ENCODE measurements at regions not wholly inside any gene's neighbourhood (a gene's known extent, or its start where the extent isn't known, plus 50 kb on each side); places are given as distances from the start of the nearest gene placed in this dataset.

DNA sequence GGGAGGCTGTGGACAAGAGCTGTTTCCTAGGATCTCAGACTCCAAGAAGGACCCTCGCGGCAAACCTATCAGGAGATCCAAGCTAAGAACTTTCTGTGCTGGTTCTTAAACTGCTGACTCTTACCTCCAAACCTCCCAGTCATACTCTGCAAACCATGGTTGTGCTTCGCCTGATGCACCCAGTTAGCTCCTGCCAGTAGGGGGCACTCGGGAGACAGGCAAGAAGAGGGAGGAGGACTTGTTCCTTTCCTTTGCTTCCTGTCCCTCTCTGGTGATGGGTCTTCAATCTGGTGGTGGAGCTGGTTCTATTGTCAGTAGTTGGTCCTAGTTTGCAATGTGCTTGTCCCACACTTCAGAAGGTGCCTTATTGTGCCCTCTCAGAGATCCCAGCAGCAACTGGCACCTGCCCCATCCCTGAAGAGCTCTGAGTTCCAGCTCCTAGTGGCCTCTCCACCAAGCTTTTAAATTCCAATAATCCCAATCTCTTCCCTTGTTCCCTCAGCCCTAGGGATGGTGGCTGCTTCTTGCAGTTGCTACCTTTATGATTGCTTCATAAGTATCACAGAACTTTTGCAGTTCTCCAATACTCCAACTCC, 113.5 kb upstream of the RPL38 start:
- no peak for DNase-seq

DNA sequence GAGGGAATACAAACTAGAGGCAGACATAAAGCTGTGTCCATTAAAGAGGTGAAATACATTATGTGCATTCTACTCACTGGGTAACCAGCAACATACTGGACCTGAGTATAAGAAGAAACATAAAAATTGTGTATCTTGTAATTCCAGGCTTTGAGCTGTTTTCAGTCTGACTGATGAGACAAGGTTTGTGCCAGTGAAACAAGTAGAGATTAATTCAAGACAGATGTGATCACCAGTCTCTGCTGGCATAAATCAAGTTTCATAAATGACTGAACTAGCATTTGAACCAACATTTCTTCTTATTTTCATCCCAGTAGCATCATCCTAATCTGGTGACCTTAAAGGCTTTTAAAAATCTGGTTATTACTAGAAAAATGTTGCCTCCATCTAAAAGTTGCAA, 108.8 kb upstream of the RPL38 start:
- no peak for DNase-seq

DNA sequence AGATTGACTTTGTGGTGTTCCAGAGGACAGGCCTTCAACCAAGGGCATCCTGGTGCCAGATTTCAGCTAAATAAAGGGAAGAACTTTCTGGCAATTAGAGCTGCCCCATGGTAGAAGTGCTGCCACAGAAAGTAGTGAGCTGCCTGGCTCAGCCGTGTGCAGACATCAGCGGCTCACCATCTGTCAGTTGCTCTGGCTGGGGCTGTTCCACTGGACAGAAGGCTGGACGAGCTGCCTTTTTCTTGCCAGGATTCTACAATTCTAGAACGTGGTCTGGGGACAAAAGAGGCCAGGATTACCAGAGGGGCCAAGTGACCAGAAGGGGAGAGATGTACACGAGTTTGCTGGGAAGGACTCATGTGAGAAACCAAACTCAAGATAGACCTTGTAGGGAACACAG, 107.0 kb upstream of the RPL38 start:
- no peak for DNase-seq

GRCh38 chr17:74097450-74098135, 105.9 kb upstream of the RPL38 start:
- no peak for DNase-seq

DNA sequence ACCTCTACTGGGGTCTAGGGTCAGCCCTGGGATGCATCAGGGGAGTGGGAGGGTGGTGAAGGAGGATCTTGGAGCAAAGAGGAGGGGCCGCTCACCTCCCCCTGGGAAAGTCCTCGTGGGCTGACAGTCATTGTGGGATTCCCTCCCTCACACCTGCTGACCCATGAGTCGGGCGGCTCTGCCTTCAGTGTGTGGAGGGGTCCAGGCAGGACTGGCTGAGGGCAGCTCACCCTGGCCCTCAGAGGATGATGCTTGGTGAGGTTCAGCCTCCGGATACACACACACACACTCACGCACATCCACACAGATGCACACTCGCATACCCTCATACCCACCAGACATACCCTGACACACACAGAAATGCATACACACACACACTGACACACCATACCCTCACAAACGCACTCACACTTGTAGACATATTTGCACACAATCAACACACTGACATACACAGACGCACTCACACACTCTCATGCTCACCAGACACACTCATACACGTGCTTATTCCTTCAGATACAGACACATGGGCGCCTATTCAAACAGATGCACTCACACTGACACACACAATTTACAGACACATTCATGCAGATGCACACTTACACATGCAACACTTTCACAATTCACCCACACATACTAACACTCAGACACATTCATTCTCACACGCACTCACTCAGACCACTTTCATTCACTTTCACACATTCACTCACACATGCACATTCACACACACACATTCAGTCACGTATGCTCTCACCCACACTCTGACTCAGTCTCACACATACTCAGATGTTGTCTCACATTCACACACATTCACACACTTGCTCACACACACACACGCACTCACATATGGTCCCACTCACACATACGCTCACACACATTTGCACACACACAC, 105.1 kb upstream of the RPL38 start:
- no peak for DNase-seq

GRCh38 chr17:74099442-74100340, 103.8 kb upstream of the RPL38 start:
- no peak for DNase-seq

DNA sequence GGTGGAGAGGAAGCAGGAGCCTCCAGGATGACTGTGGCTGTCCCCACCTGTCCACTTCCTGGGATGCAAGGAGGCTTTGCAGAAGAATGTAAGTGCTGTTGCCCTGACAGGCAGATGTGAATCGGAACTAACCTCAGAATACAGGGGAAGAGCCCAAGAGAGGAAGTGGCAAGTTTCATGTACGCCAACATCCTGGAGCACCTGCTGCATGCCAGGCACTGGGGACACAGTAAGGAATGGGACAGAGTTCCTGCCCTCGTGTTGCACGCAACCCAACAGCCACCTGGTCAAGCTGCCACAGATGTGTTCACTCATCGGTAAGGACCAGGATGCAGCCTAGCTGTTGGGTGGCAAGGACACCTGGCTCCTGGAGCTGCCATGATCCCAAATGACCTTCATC, 98.6 kb upstream of the RPL38 start:
- no peak for DNase-seq

GRCh38 chr17:74107107-74107506, 96.4 kb upstream of the RPL38 start:
- no peak for DNase-seq

DNA sequence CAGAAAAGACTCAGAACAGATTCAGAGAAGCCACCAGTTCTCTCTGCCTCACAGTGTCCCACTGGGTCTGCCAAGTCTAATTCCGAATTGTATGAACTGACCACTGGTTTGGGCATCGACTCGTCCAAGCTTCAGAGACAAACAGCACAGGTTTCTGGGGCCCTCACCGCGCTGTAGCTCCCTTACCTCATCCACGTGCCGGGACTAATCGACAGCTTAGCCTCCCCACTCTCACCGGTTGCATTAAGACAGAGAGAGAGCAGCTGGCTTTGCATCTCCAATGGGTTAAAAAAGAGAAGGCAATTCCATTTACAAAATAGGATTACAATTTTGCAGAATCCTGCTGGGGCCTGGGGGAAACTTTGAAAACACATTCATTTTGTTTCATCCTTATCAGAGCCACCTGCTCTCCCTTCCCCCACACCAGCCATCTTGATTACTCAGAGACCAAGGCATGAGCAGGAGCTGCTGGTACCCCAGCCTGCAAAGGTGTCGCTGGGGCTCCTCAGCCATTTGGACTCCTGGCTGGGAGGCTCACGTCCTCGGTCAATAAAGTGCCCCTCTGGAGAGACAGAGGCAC, 95.3 kb upstream of the RPL38 start:
- no peak for DNase-seq

- no peak for DNase-seq
These were observed 93.0 kb upstream of the RPL38 start for GRCh38 chr17:74110467-74110866.

DNA sequence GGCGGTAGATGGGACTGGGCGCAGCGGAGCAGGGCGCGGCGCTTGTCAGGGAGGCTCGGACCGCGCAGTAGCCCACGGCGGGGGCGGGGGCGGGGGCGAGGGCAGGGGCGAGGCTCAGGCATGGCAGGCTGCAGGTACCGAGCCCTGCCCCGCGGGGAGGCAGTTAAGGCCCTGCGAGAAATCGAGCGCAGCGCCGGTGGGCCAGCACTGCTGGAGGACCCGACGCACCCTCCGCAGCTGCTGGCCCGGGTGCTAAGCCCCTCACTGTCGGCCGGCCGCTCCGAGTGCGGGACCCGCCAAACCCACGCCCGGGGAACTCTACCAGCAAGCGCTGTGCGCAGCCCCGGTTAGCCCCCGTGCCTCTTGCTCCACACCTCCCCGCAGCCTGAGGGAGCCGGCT, 90.2 kb upstream of the RPL38 start:
- no peak for DNase-seq

DNA sequence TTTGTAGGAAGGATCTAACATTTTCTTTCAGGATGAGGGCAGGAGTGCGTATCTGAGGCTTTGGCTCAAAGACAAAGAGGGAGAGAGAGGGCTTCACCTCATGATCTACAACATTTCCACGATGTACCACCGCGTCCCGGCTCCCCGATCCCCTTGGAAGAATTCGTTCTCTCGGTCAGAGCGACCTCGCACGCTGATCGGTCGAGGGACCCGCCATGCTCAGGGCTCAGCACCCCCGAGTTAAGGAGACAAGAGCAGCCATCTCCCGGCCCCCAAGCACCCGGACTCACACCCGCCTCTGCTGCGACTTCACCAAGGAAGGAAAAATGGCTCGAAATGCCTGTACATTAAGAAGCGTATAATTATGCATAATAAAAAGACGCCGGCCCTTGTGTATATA, 89.5 kb upstream of the RPL38 start:
- DNase-seq = no peak

GRCh38 chr17:74114881-74115470, 88.5 kb upstream of the RPL38 start:
- DNase-seq = no peak

- DNase-seq = no peak
These were observed 87.9 kb upstream of the RPL38 start for GRCh38 chr17:74115586-74115985.

DNA sequence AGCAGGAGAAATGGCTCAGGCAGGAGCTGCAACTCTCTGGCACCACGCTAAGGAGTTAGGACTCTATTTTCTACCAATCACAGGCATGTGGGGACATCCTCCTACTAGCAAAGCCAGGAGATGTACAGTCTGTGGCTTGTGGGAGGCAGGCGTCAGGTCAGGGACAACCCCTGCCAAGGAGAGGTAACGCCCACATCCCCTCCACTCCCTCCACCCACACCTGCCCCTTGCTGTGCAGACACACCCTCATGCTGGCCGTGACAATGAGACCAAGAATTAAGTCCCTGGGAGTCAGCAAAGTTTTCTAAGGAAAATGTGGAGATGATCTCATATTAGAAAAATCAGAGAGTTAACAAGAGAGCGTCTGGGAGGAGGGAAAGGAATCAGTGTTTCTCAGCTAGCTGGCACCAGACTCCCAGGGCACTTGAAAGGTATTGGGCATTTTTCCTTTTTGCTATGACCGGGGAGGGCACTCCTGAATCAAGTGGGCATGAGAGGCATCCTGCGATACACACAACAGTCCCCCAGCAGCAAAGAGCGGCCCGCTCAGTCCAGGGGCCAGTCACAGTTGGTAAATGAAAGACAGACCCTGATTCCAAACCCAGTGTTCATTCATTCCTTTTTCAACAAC, 87.3 kb upstream of the RPL38 start:
- DNase-seq = no peak

DNA sequence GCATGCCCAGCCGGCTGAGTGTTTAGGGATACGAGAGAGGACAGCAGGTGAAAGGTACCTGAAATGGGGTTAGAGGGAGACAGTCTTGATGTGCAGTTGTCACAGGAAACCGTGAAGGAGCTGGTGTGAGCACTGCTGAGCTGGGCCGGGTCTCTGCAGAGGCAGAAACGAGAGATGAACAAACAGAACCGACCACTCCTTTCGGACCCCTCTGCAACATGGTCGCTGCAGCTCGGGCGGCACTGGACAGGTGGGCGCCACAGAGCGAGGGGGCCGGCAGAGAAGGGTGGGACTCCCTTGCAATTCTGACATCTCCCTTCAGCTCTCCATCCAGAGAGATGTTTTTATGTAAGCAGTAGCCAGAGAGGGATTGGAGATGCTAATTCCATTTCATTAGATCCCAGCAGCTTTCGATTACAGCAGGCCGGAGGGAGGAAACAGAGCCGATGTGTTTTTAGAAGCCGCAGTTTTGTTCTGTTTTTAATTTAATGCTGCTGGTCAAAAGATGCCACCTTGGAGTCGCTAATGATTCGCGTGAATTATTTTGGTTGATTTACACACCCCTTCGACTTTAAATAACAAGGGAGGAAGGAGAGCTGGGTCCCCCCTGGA, 86.3 kb upstream of the RPL38 start:
- no peak for DNase-seq

DNA sequence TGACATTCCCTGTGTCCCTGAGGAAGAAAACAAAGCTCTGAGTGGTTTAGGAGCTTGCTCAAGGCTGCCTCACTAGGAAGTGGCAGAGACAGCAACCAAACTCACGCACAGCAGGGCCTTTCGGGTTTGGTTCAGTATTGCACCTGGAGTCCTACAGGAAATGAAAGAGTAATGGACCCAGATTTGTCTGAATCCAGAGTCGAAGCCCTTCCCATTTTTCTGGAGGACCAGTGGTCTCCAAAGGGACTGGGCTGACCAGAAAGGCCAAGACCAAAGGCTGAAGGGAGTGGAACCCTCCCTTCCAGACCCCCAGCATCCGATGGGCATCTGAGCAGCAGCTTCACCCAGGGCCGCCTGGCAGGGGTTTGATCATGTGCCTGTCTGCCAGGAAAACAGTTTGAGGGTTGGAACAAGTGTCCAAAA, 85.5 kb upstream of the RPL38 start:
- no peak for DNase-seq

DNA sequence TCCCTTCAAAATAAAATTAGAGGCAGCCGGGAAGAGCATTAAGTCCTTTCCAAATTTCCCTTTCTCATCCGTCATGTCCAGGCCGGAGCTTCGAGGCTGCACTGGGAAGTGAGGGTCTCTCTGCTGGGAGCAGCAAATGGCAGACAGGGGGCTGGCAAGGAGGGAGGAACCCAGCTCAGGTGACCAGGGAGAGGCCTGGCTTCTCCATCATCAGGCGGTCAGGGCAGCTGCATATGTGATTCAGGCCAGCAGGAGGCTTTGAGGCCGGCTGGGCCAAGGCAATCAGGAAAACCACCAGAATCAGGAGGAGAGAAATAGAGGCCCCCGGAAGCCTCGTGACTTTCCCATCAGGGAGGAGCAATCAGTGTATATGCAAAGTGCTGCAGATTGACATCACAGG, 85.0 kb upstream of the RPL38 start:
- no peak for DNase-seq

DNA sequence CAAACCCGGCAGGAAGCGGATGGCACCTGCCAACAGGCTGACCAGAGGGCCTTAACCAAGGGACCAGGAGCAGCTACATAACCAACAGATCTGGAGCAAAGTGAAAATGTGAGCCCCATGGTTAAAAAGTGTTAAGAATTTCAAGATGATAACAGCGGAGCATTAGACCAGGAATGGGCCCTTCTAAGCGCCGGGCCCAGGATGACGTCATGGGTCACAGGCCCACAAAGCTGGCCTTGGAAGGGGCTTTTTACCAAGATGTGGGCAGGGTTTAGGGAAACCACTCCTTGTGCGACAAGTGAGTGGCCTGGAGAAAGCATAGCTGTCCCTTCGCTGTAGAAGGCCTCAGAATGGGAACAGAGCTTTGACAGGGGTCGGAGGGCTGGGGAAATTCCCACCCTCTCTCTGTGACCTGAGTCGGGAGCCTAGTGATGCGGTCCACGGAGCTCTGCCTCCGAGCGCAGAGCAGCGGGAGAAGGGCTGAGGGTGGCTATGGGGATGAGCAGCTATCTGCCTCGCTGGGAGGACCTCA, 84.4 kb upstream of the RPL38 start:
- DNase-seq = no peak

- DNase-seq = no peak
These were observed 83.5 kb upstream of the RPL38 start for GRCh38 chr17:74119965-74120364.
